ENCODE measurements at regions not wholly inside any gene's neighbourhood (a gene's known extent, or its start where the extent isn't known, plus 50 kb on each side); places are given as distances from the start of the nearest gene placed in this dataset.

- TF ChIP-seq CTCF (IDR thresholded peaks at IDR 0.05; ENCODE audit: poor library complexity, severe bottlenecking) (no peak), MXI1 (conservative IDR thresholded peaks at IDR 0.05; ENCODE audit: poor library complexity, severe bottlenecking) (no peak), TAF1 (IDR thresholded peaks at IDR 0.05; ENCODE audit: low read depth) (no peak)
Measured at GRCh38 chr3:191137708-191138107, 61.3 kb upstream of the OSTN start.

Data from neural cell (in vitro differentiated cells).